Liver (tissue), 3 donors: ENCODE measurements at regions not wholly inside any gene's neighbourhood (a gene's known extent, or its start where the extent isn't known, plus 50 kb on each side); places are given as distances from the start of the nearest gene placed in this dataset.

Source experiments
- CTCF ChIP-seq: fragments of 150-350 bp; IDR thresholded peaks from 2 replicates; pipeline ENCODE4 v1.5.1; 2017; ENCODE audit warnings: improper control_type of control experiment, low read depth, low read length; ENCODE audit not compliant: missing input control
- FOXA2 ChIP-seq: IDR thresholded peaks from 2 replicates; pipeline ENCODE4 v1.6.1; 2016; ENCODE audit warnings: antibody characterized with exemption
- JUND ChIP-seq, 2 donors: IDR thresholded peaks; 2 replicates each; pipeline ENCODE4 v1.6.1; 2016; ENCODE audit warnings: antibody characterized with exemption in 2 of 2
- MAX ChIP-seq: IDR thresholded peaks from 2 replicates; pipeline ENCODE4 v1.6.1; 2016; ENCODE audit warnings: antibody characterized with exemption
- REST ChIP-seq: IDR thresholded peaks from 2 replicates; pipeline ENCODE4 v1.6.1; 2016; ENCODE audit warnings: antibody characterized with exemption, mild to moderate bottlenecking
- SP1 ChIP-seq: IDR thresholded peaks from 2 replicates; pipeline ENCODE4 v1.6.1; 2018; ENCODE audit warnings: antibody characterized with exemption, mild to moderate bottlenecking
- TAF1 ChIP-seq: conservative IDR thresholded peaks from 2 replicates; pipeline ENCODE4 v1.6.1; 2016; ENCODE audit warnings: antibody characterized with exemption, mild to moderate bottlenecking
- YY1 ChIP-seq: IDR thresholded peaks from 2 replicates; pipeline ENCODE4 v1.6.1; 2016; ENCODE audit warnings: antibody characterized with exemption, mild to moderate bottlenecking
- donor health status: healthy.
- donor health status: healthy.

- TF ChIP-seq YY1 (no peak), CTCF (no peak), REST (no peak), MAX (no peak), SP1 (no peak), JUND (IDR thresholded peaks at IDR 0.05) (no peak), TAF1 (no peak), FOXA2 (no peak)
Measured at GRCh38 chr1:207251066-207251465, 70.4 kb upstream of the CD55 start.
